ENCODE measurements at regions not wholly inside any gene's neighbourhood (a gene's known extent, or its start where the extent isn't known, plus 50 kb on each side); places are given as distances from the start of the nearest gene placed in this dataset.

GRCh38 chr1:119225265-119225664 is 84.8 kb upstream of the WARS2 start:
- POLR2A ChIA-PET, result no interaction called here
- H2AFZ ChIP-seq (ENCODE audit: low read depth, low read length, poor library complexity, severe bottlenecking), result no peak overlapping the region
- TF ChIP-seq, protein P1, sequence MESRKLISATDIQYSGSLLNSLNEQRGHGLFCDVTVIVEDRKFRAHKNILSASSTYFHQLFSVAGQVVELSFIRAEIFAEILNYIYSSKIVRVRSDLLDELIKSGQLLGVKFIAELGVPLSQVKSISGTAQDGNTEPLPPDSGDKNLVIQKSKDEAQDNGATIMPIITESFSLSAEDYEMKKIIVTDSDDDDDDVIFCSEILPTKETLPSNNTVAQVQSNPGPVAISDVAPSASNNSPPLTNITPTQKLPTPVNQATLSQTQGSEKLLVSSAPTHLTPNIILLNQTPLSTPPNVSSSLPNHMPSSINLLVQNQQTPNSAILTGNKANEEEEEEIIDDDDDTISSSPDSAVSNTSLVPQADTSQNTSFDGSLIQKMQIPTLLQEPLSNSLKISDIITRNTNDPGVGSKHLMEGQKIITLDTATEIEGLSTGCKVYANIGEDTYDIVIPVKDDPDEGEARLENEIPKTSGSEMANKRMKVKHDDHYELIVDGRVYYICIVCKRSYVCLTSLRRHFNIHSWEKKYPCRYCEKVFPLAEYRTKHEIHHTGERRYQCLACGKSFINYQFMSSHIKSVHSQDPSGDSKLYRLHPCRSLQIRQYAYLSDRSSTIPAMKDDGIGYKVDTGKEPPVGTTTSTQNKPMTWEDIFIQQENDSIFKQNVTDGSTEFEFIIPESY (IDR thresholded peaks at IDR 0.05; ENCODE audit: extremely low read depth, insufficient replicate concordance, low read length), result no peak
- TF ChIP-seq ATF3 (IDR thresholded peaks at IDR 0.05), result no peak
- no peak for TF ChIP-seq CBX3 (IDR thresholded peaks at IDR 0.05; ENCODE audit: low read depth)
- no peak for TF ChIP-seq TCF7L2 (IDR thresholded peaks at IDR 0.05; ENCODE audit: borderline replicate concordance, extremely low read depth, insufficient read depth, insufficient read length)
- no peak for TF ChIP-seq EZH2 (IDR thresholded peaks at IDR 0.05)
- no peak for TF ChIP-seq JUND (IDR thresholded peaks at IDR 0.05)
- no peak for TF ChIP-seq EGR1 (IDR thresholded peaks at IDR 0.05; ENCODE audit: low read depth)
- TF ChIP-seq ZNF274 (IDR thresholded peaks at IDR 0.05; ENCODE audit: low read depth, low read length), result no peak
- TF ChIP-seq ELF1 (IDR thresholded peaks at IDR 0.05; ENCODE audit: borderline replicate concordance, low read depth), result no peak
- no peak for TF ChIP-seq CEBPB (IDR thresholded peaks at IDR 0.05; ENCODE audit: low read depth)
- no peak for TF ChIP-seq CTCF (IDR thresholded peaks at IDR 0.05 in 2 of 3, conservative IDR thresholded peaks at IDR 0.05 in 1 of 3; ENCODE audit: borderline replicate concordance in 1 of 3, insufficient read depth in 1 of 3, low read depth in 2 of 3, low read length in 2 of 3)
- TF ChIP-seq MAX (IDR thresholded peaks at IDR 0.05), result no peak
- TF ChIP-seq EZH2phosphoT487 (IDR thresholded peaks at IDR 0.05; ENCODE audit: borderline replicate concordance), result no peak
- H3K79me2 ChIP-seq (ENCODE audit: insufficient read depth, low read length), result no peaks in the 10 kb centered on the region
- no peaks in the 10 kb centered on the region for H3K9me2 ChIP-seq (ENCODE audit: insufficient read depth)
- no peak overlapping the region for H3K27ac ChIP-seq (ENCODE audit: low read depth, low read length)
- DNase-seq (ENCODE audit: low read depth, low spot score), result no peak
- no peak overlapping the region for H3K9ac ChIP-seq (ENCODE audit: low read length)
- H4K20me1 ChIP-seq (ENCODE audit: insufficient read depth), result no peaks in the 10 kb centered on the region
- H3K4me3 ChIP-seq (replicated peaks in 1 of 2; ENCODE audit: low read depth in 1 of 2, low read length in 2 of 2), result no peak overlapping the region
- no peaks in the 10 kb centered on the region for H3K4me1 ChIP-seq (ENCODE audit: control insufficient read depth in 1 of 2, insufficient read depth in 2 of 2, low read length in 2 of 2)
- H3K27me3 ChIP-seq (ENCODE audit: insufficient read depth, low read length), result no peaks in the 10 kb centered on the region
- CTCF ChIA-PET, result no interaction called here
- intact Hi-C loops (cut with micrococcal nuclease), result loop anchor here (5.0 kb wide), 1 partner anchor 43 kb away; no protein-coding TSS in a partner anchor
- H3K9me3 ChIP-seq (ENCODE audit: control insufficient read depth in 1 of 2, insufficient read depth in 1 of 2, low read depth in 1 of 2, low read length in 2 of 2), result no peaks in the 10 kb centered on the region
- no peak overlapping the region for H3K4me2 ChIP-seq (ENCODE audit: low read length)
- RAD21 ChIA-PET (ENCODE audit: low non-redundant PET in 1 of 2, low total read pairs in 2 of 2, uncharacterized antibody in 2 of 2, unreplicated experiment in 2 of 2), result no interaction called here
- no TSS peak for BruUV-seq (replicated peaks)
- H3K36me3 ChIP-seq (ENCODE audit: control insufficient read depth in 1 of 2, insufficient read depth in 2 of 2, low read length in 2 of 2), result no peaks in the 10 kb centered on the region
- no peak for ATAC-seq

Data from HCT116 (cell line).